OCI-LY3 (cell line): ENCODE measurements at regions not wholly inside any gene's neighbourhood (a gene's known extent, or its start where the extent isn't known, plus 50 kb on each side); places are given as distances from the start of the nearest gene placed in this dataset.

Source experiments
- H2AFZ ChIP-seq: fragments of 200-600, 300-600 bp; shearing (Covaris generic); 2 replicates; pipeline ENCODE4 v1.6.0; 2014; ENCODE audit warnings: antibody characterized with exemption, low read depth, low read length
- H3K27ac ChIP-seq: fragments of 200-600, 300-600 bp; sonication (generic); 2 replicates; pipeline ENCODE4 v1.5.1; 2014; ENCODE audit warnings: mild to moderate bottlenecking, low read length, moderate library complexity, mixed read lengths
- H3K27me3 ChIP-seq: fragments of 200-600, 300-600 bp; sonication (generic); 2 replicates; pipeline ENCODE4 v1.6.1; 2014; ENCODE audit warnings: low read depth, low read length, mixed read lengths
- H3K36me3 ChIP-seq: fragments of 200-600, 300-600 bp; sonication (generic); replicated peaks from 2 replicates; pipeline ENCODE3; 2014; ENCODE audit warnings: low read depth, low read length, mixed read lengths
- H3K4me1 ChIP-seq: fragments of 300-600, 200-600 bp; sonication (generic); 2 replicates; pipeline ENCODE4 v1.6.1; 2014; ENCODE audit warnings: low read length, mixed read lengths
- H3K4me2 ChIP-seq: fragments of 200-600, 300-600 bp; sonication (generic); 2 replicates; pipeline ENCODE4 v1.6.1; 2014; ENCODE audit warnings: low read length, mixed read lengths
- H3K4me3 ChIP-seq: fragments of 300-600, 200-600 bp; sonication (generic); 2 replicates; pipeline ENCODE4 v1.5.1; 2014; ENCODE audit warnings: antibody characterized with exemption, mild to moderate bottlenecking, low read length, moderate library complexity
- H3K79me2 ChIP-seq: fragments of 300-600, 200-600 bp; shearing (Covaris generic); 2 replicates; pipeline ENCODE4 v1.6.1; 2014; ENCODE audit warnings: mild to moderate bottlenecking, low read length, mixed read lengths
- H3K9ac ChIP-seq: fragments of 300-600, 200-600 bp; shearing (Covaris generic); 2 replicates; pipeline ENCODE4 v1.6.0; 2014; ENCODE audit warnings: mild to moderate bottlenecking, low read length, moderate library complexity
- H3K9me3 ChIP-seq: fragments of 200-600, 300-600 bp; shearing (Covaris generic); 2 replicates; pipeline ENCODE4 v1.6.1; 2014; ENCODE audit warnings: low read length, mixed read lengths; ENCODE audit not compliant: insufficient read depth
- H4K20me1 ChIP-seq: fragments of 200-600, 300-600 bp; sonication (generic); 2 replicates; pipeline ENCODE4 v1.6.1; 2016; ENCODE audit warnings: low read length, mixed read lengths; ENCODE audit not compliant: insufficient read depth
- EZH2phosphoT487 ChIP-seq: fragments of 200-600 bp; shearing (Covaris generic); IDR thresholded peaks from 2 replicates; pipeline ENCODE4 v1.6.1; 2018; ENCODE audit warnings: antibody characterized with exemption, mixed run types, low read depth
- TF ChIP-seq, protein P1 (sequence below): fragments of 200-600, 300-600 bp; sonication (generic); IDR thresholded peaks from 2 replicates; pipeline ENCODE4 v1.5.1; 2014; ENCODE audit warnings: antibody characterized with exemption, low read length, low read depth

DNA sequence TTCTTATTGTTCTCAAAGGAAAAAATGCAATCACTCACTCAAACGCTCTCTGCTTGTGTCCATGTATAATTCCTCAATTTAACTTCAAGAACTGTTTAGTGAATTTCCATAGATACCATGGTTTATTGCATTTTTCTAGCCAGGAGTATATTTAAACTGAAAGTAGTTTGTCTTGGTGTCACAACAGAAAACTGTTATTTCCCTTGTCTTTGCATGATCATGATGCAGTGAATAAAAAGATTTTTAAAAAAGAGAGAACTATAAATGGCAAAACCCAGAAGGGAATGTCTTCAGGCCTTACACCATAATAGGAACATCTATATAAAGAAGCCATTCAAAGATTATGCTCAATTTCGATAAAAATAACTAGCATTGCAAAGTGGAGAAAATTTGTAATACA is 523.5 kb upstream of the ADGRL4 start:
- H3K9me3 ChIP-seq: no peaks in the 10 kb centered on the region

GRCh38 chr1:79524126-79524525 is 517.6 kb upstream of the ADGRL4 start:
- TF ChIP-seq, protein P1, sequence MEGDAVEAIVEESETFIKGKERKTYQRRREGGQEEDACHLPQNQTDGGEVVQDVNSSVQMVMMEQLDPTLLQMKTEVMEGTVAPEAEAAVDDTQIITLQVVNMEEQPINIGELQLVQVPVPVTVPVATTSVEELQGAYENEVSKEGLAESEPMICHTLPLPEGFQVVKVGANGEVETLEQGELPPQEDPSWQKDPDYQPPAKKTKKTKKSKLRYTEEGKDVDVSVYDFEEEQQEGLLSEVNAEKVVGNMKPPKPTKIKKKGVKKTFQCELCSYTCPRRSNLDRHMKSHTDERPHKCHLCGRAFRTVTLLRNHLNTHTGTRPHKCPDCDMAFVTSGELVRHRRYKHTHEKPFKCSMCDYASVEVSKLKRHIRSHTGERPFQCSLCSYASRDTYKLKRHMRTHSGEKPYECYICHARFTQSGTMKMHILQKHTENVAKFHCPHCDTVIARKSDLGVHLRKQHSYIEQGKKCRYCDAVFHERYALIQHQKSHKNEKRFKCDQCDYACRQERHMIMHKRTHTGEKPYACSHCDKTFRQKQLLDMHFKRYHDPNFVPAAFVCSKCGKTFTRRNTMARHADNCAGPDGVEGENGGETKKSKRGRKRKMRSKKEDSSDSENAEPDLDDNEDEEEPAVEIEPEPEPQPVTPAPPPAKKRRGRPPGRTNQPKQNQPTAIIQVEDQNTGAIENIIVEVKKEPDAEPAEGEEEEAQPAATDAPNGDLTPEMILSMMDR: no peak
- TF ChIP-seq EZH2phosphoT487: no peak
- H3K27me3 ChIP-seq: no peaks in the 10 kb centered on the region
- no peak overlapping the region for H3K9ac ChIP-seq
- no peaks in the 10 kb centered on the region for H3K4me1 ChIP-seq
- no peaks in the 10 kb centered on the region for H3K9me3 ChIP-seq
- H3K4me2 ChIP-seq: no peak overlapping the region
- H2AFZ ChIP-seq: no peak overlapping the region
- no peaks in the 10 kb centered on the region for H3K79me2 ChIP-seq
- no peaks in the 10 kb centered on the region for H3K36me3 ChIP-seq
- no peak overlapping the region for H3K27ac ChIP-seq
- no peaks in the 10 kb centered on the region for H4K20me1 ChIP-seq
- no peak overlapping the region for H3K4me3 ChIP-seq

More for the DNA sequence above, 523.5 kb upstream of the ADGRL4 start:
- Histone ChIP-seq H3K27me3 (no peaks in the 10 kb centered on the region), H3K79me2 (no peaks in the 10 kb centered on the region), H4K20me1 (no peaks in the 10 kb centered on the region), H3K27ac (no peak overlapping the region), H3K4me3 (no peak overlapping the region), H3K4me2 (no peak overlapping the region), H3K36me3 (no peaks in the 10 kb centered on the region), H3K9ac (no peak overlapping the region), H3K4me1 (peaks cover 10% of the 10 kb centered on the region), H2AFZ (no peak overlapping the region)
- no peak for TF ChIP-seq EZH2phosphoT487
- TF ChIP-seq, protein P1: no peak

DNA sequence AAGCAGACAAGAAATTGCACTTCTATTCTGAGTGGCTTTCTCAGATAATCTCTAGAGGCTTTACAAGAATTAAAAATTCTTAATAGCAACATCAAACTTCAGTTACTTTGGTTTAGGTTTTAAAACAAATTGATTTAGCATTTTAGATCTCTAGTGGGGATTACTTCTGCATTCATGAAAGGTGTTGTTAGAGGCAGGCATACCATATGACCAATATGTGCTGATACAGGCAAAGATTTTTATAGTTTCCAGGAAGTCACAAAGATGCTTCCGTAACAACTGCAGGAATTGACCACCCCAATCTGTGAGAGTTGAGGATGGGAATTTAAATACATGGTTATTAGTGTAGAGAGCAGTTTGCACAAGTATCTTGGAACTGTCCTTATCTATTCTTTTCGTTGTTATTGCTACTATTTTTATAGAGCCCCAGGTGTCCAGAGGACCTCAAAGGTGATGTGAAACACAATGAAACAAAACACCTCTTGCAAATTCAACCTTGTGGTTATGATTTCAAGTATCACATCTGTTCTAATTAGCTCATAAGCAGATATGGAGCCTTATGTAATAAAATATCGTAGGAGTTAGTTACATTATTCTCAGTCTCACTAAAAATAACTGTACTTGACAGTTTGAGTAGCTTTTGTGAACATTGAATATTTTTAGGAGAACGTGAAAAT is 512.7 kb upstream of the ADGRL4 start:
- no peaks in the 10 kb centered on the region for H3K27me3 ChIP-seq
- no peaks in the 10 kb centered on the region for H3K36me3 ChIP-seq
- no peak for TF ChIP-seq EZH2phosphoT487
- TF ChIP-seq, protein P1: no peak
- H3K79me2 ChIP-seq: no peaks in the 10 kb centered on the region
- H3K4me1 ChIP-seq: no peaks in the 10 kb centered on the region
- no peaks in the 10 kb centered on the region for H4K20me1 ChIP-seq
- H3K9ac ChIP-seq: no peak overlapping the region
- no peak overlapping the region for H3K4me3 ChIP-seq
- H3K4me2 ChIP-seq: no peak overlapping the region
- no peaks in the 10 kb centered on the region for H3K9me3 ChIP-seq
- no peak overlapping the region for H3K27ac ChIP-seq
- no peak overlapping the region for H2AFZ ChIP-seq

DNA sequence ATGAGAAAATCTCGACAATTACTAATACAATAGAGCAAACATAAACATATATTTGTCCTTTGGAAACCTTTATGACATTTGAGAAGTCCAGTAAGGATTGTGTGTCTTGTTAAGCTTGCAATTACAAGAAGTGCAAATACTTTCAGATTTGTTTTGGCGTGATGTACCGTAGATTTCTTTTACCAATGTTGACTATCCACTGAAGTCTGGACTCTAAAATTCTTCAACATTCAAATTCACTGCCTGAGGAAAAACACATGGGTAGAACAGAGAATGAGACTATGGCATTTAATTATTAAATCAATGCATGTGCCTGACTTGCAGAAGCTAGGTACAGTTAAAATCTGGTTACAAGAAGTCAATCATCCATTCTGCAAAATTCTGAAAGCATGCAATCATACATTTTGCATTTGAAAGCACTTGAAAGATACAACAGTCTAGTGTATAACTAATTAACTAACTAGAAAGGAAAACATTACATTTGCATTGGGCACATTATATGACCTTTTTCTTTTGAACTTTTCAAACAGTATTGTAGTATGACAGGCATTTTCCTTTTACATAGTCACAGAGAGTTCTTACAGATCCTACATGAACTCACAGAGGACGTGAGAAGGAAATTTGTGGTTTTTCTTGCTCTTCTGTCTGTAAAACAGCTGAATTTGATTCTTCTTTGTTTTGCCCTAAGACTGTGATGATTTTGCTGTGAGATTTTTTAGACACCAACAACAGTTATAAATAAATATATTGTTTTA is 511.1 kb upstream of the ADGRL4 start:
- Histone ChIP-seq H3K4me1 (no peaks in the 10 kb centered on the region), H3K36me3 (no peaks in the 10 kb centered on the region), H3K27ac (no peak overlapping the region), H2AFZ (no peak overlapping the region), H3K79me2 (no peaks in the 10 kb centered on the region), H3K9me3 (no peaks in the 10 kb centered on the region), H3K4me3 (no peak overlapping the region), H3K4me2 (no peak overlapping the region), H3K9ac (no peak overlapping the region), H3K27me3 (no peaks in the 10 kb centered on the region), H4K20me1 (no peaks in the 10 kb centered on the region)
- no peak for TF ChIP-seq EZH2phosphoT487
- TF ChIP-seq, protein P1: no peak
